Kidney epithelial cell (primary cell): ENCODE measurements at regions not wholly inside any gene's neighbourhood (a gene's known extent, or its start where the extent isn't known, plus 50 kb on each side); places are given as distances from the start of the nearest gene placed in this dataset.

ENCODE experiments used
- DNase-seq: peaks from one replicate; pipeline ENCODE4 v3.0.0-alpha.2; 2010; ENCODE audit warnings: low read depth
- H3K27me3 ChIP-seq: 2 replicates; pipeline ENCODE4 v1.6.0; 2011; ENCODE audit warnings: low read length; ENCODE audit not compliant: control insufficient read depth, insufficient read depth
- H3K36me3 ChIP-seq: 2 replicates; pipeline ENCODE4 v1.5.1; 2011; ENCODE audit warnings: low read length; ENCODE audit not compliant: control insufficient read depth, insufficient read depth
- H3K4me3 ChIP-seq: 2 replicates; pipeline ENCODE4 v1.5.1; 2011; ENCODE audit warnings: low read depth, mild to moderate bottlenecking, control low read depth, low read length
- CTCF ChIP-seq: IDR thresholded peaks from 2 replicates; pipeline ENCODE4 v1.5.1; 2011; ENCODE audit warnings: mild to moderate bottlenecking, moderate library complexity, low read length, control low read depth, inconsistent platforms; ENCODE audit not compliant: insufficient read depth, poor library complexity, severe bottlenecking

- Histone ChIP-seq H3K4me3 (no peak overlapping the region), H3K36me3 (no peaks in the 10 kb centered on the region), H3K27me3 (no peaks in the 10 kb centered on the region)
- no peak for DNase-seq
- no peak for TF ChIP-seq CTCF
Observed at GRCh38 chr3:150064971-150065370, 94.3 kb upstream of the PFN2 start.

- no peak for DNase-seq
- no peak for TF ChIP-seq CTCF
- no peaks in the 10 kb centered on the region for H3K36me3 ChIP-seq
Observed at GRCh38 chr3:150063237-150063636, 92.5 kb upstream of the PFN2 start.

GRCh38 chr3:150062492-150062891 is 91.8 kb upstream of the PFN2 start:
- H3K27me3 ChIP-seq, result no peaks in the 10 kb centered on the region
- TF ChIP-seq CTCF, result no peak
- H3K36me3 ChIP-seq, result no peaks in the 10 kb centered on the region
- H3K4me3 ChIP-seq, result no peak overlapping the region
- DNase-seq, result no peak

More at GRCh38 chr3:150063237-150063636, 92.5 kb upstream of the PFN2 start:
- Histone ChIP-seq H3K27me3 (no peaks in the 10 kb centered on the region), H3K4me3 (no peak overlapping the region)

GRCh38 chr3:150061288-150062024 is 90.8 kb upstream of the PFN2 start:
- H3K4me3 ChIP-seq, result no peak overlapping the region
- DNase-seq, result no peak

GRCh38 chr3:150059729-150060128 is 89.0 kb upstream of the PFN2 start:
- H3K36me3 ChIP-seq, result no peaks in the 10 kb centered on the region
- no peak for TF ChIP-seq CTCF
- DNase-seq, result no peak

More at GRCh38 chr3:150061288-150062024, 90.8 kb upstream of the PFN2 start:
- Histone ChIP-seq H3K27me3 (no peaks in the 10 kb centered on the region), H3K36me3 (no peaks in the 10 kb centered on the region)
- no peak for TF ChIP-seq CTCF

GRCh38 chr3:150059241-150059640 is 88.5 kb upstream of the PFN2 start:
- Histone ChIP-seq H3K36me3 (no peaks in the 10 kb centered on the region), H3K27me3 (no peaks in the 10 kb centered on the region), H3K4me3 (no peak overlapping the region)
- TF ChIP-seq CTCF, result no peak
- no peak for DNase-seq

More at GRCh38 chr3:150059729-150060128, 89.0 kb upstream of the PFN2 start:
- no peaks in the 10 kb centered on the region for H3K27me3 ChIP-seq
- no peak overlapping the region for H3K4me3 ChIP-seq
